ENCODE measurements at regions not wholly inside any gene's neighbourhood (a gene's known extent, or its start where the extent isn't known, plus 50 kb on each side); places are given as distances from the start of the nearest gene placed in this dataset.

GRCh38 chrX:40172401-40173142, 74.8 kb upstream of the BCOR start:
- DNase-seq (peak in 1 of 4 donors; percentile 89), ATAC-seq (peak; percentile 9)
- peak overlapping the region; percentile 25 to 42 for H3K4me3 ChIP-seq
- peaks cover 6 to 51% of the 10 kb centered on the region in 2 donors for H3K4me1 ChIP-seq
- H3K9me3 ChIP-seq = no peaks in the 10 kb centered on the region
- H3K36me3 ChIP-seq = no peaks in the 10 kb centered on the region
- peak overlapping the region; percentile 77 to 78 for H3K27ac ChIP-seq
- intact Hi-C loops (cut with DNase I) = loop anchor here in 1 of 2 donors (10.0 kb wide), 1 partner anchor 158 kb away; no protein-coding TSS in a partner anchor
- no peak for TF ChIP-seq CTCF (IDR thresholded peaks at IDR 0.05)
- H3K27me3 ChIP-seq = peaks cover 0 to 47% of the 10 kb centered on the region in 2 donors

GRCh38 chrX:40171513-40172400, 74.0 kb upstream of the BCOR start:
- no peak for TF ChIP-seq CTCF (IDR thresholded peaks at IDR 0.05)
- no peaks in the 10 kb centered on the region for H3K36me3 ChIP-seq
- intact Hi-C loops (cut with DNase I) = loop anchor here in 1 of 2 donors (10.0 kb wide), 1 partner anchor 157 kb away; no protein-coding TSS in a partner anchor
- peak overlapping the region; percentile 77 to 78 for H3K27ac ChIP-seq
- peaks cover 0 to 51% of the 10 kb centered on the region in 2 donors for H3K27me3 ChIP-seq
- peak overlapping the region; percentile 25 to 42 for H3K4me3 ChIP-seq
- H3K9me3 ChIP-seq = no peaks in the 10 kb centered on the region
- peaks cover 6 to 59% of the 10 kb centered on the region in 2 donors for H3K4me1 ChIP-seq
- ATAC-seq = peak; percentile 3
- peak in 1 of 4 donors; percentile 81 for DNase-seq

- Histone ChIP-seq H3K4me1 (peaks cover 6 to 61% of the 10 kb centered on the region in 2 donors), H3K9me3 (no peaks in the 10 kb centered on the region), H3K27me3 (peaks cover 0 to 50% of the 10 kb centered on the region in 2 donors), H3K27ac (peak overlapping the region in 1 of 2 donors; percentile 78), H3K36me3 (no peaks in the 10 kb centered on the region), H3K4me3 (peak overlapping the region; percentile 25 to 42)
- no peak for TF ChIP-seq CTCF (IDR thresholded peaks at IDR 0.05)
- ATAC-seq (no peak), DNase-seq (no peak)
- intact Hi-C loops (cut with DNase I) = loop anchor here in 1 of 2 donors (10.0 kb wide), 1 partner anchor 156 kb away; no protein-coding TSS in a partner anchor
Measured at GRCh38 chrX:40170830-40171512, 73.2 kb upstream of the BCOR start.

GRCh38 chrX:40169193-40170101, 71.7 kb upstream of the BCOR start:
- no peak overlapping the region for H3K27ac ChIP-seq
- intact Hi-C loops (cut with DNase I) = loop anchor here in 1 of 2 donors (10.0 kb wide), 1 partner anchor 155 kb away; no protein-coding TSS in a partner anchor
- peaks cover 0 to 43% of the 10 kb centered on the region in 2 donors for H3K27me3 ChIP-seq
- peak; percentile 10 to 20 for TF ChIP-seq CTCF (IDR thresholded peaks at IDR 0.05)
- DNase-seq (peak in 2 of 4 donors; percentile 71 to 77), ATAC-seq (peak; percentile 16)
- peaks cover 3 to 55% of the 10 kb centered on the region in 2 donors for H3K4me1 ChIP-seq
- no peaks in the 10 kb centered on the region for H3K9me3 ChIP-seq
- H3K36me3 ChIP-seq = no peaks in the 10 kb centered on the region
- no peak overlapping the region for H3K4me3 ChIP-seq

All from left lung (tissue), 4 donors.